H9 (cell line): ENCODE measurements at regions not wholly inside any gene's neighbourhood (a gene's known extent, or its start where the extent isn't known, plus 50 kb on each side); places are given as distances from the start of the nearest gene placed in this dataset.

Experiments used
- DNase-seq: peaks from one replicate; pipeline ENCODE4 v3.0.0-alpha.2; 2017
- H2AFZ ChIP-seq: one replicate; pipeline ENCODE4 v1.6.1; 2013; ENCODE audit warnings: mild to moderate bottlenecking, low read length, control low read depth, moderate library complexity
- H2AK5ac ChIP-seq: 2 replicates; pipeline ENCODE4 v1.6.1; 2013; ENCODE audit warnings: low read length, control low read depth, mixed read lengths; ENCODE audit not compliant: insufficient read length
- H2BK120ac ChIP-seq: one replicate; pipeline ENCODE4 v1.6.1; 2013; ENCODE audit warnings: low read depth, mild to moderate bottlenecking, low read length, control low read depth, inconsistent platforms; ENCODE audit not compliant: poor library complexity, severe bottlenecking
- H2BK12ac ChIP-seq: 2 replicates; pipeline ENCODE4 v1.6.1; 2013; ENCODE audit warnings: low read length, control low read depth, mixed read lengths, low read depth; ENCODE audit not compliant: insufficient read length
- H2BK15ac ChIP-seq: 2 replicates; pipeline ENCODE4 v1.6.1; 2013; ENCODE audit warnings: low read depth, low read length, control low read depth
- H2BK20ac ChIP-seq: one replicate; pipeline ENCODE4 v1.6.1; 2013; ENCODE audit warnings: low read depth, mild to moderate bottlenecking, low read length, control low read depth, inconsistent platforms; ENCODE audit not compliant: poor library complexity, severe bottlenecking
- H2BK5ac ChIP-seq: 2 replicates; pipeline ENCODE4 v1.6.1; 2013; ENCODE audit warnings: low read length, control low read depth, mixed read lengths; ENCODE audit not compliant: insufficient read length
- H3K14ac ChIP-seq: 2 replicates; pipeline ENCODE4 v1.6.1; 2013; ENCODE audit warnings: low read length, control low read depth; ENCODE audit not compliant: insufficient read depth
- H3K18ac ChIP-seq: 2 replicates; pipeline ENCODE4 v1.6.1; 2013; ENCODE audit warnings: low read depth, mild to moderate bottlenecking, mixed read lengths, low read length, control low read depth; ENCODE audit not compliant: insufficient read length
- H3K23ac ChIP-seq: 2 replicates; pipeline ENCODE4 v1.6.1; 2013; ENCODE audit warnings: low read length, control low read depth, mixed read lengths, low read depth; ENCODE audit not compliant: insufficient read length
- H3K23me2 ChIP-seq: 2 replicates; pipeline ENCODE4 v1.6.1; 2013; ENCODE audit warnings: low read depth, mild to moderate bottlenecking, mixed read lengths, low read length, control low read depth; ENCODE audit not compliant: insufficient read length, poor library complexity, severe bottlenecking
- H3K27ac ChIP-seq: 2 replicates; pipeline ENCODE4 v1.5.1; 2013; ENCODE audit warnings: low read length, control low read depth, mixed read lengths, low read depth; ENCODE audit not compliant: insufficient read length
- H3K27me3 ChIP-seq: 2 replicates; pipeline ENCODE4 v1.6.1; 2013; ENCODE audit warnings: low read length, control low read depth, inconsistent platforms; ENCODE audit not compliant: insufficient read depth
- H3K4ac ChIP-seq: 2 replicates; pipeline ENCODE4 v1.6.1; 2013; ENCODE audit warnings: low read depth, mild to moderate bottlenecking, control low read depth, inconsistent platforms, low read length, moderate library complexity
- H3K4me1 ChIP-seq: 2 replicates; pipeline ENCODE4 v1.6.1; 2013; ENCODE audit warnings: low read length, control low read depth, inconsistent platforms; ENCODE audit not compliant: insufficient read depth
- H3K4me2 ChIP-seq: 2 replicates; pipeline ENCODE4 v1.6.1; 2013; ENCODE audit warnings: low read length, control low read depth, mixed read lengths; ENCODE audit not compliant: insufficient read length, insufficient read depth
- H3K56ac ChIP-seq: 2 replicates; pipeline ENCODE4 v1.6.1; 2013; ENCODE audit warnings: low read depth, mild to moderate bottlenecking, mixed read lengths, low read length, control low read depth; ENCODE audit not compliant: insufficient read length
- H3K79me1 ChIP-seq: 2 replicates; pipeline ENCODE4 v1.6.1; 2013; ENCODE audit warnings: low read depth, mild to moderate bottlenecking, moderate library complexity, low read length, control low read depth, inconsistent platforms; ENCODE audit not compliant: insufficient read depth, poor library complexity, severe bottlenecking
- H3K79me2 ChIP-seq: 2 replicates; pipeline ENCODE4 v1.6.1; 2013; ENCODE audit warnings: low read length, control low read depth, inconsistent platforms; ENCODE audit not compliant: insufficient read depth
- H3K9ac ChIP-seq: 2 replicates; pipeline ENCODE4 v1.6.1; 2013; ENCODE audit warnings: low read length, control low read depth, mixed read lengths; ENCODE audit not compliant: insufficient read length; ENCODE audit errors: extremely low read depth
- H3K9me3 ChIP-seq: one replicate; pipeline ENCODE4 v1.6.1; 2013; ENCODE audit warnings: low read depth, low read length, inconsistent platforms; ENCODE audit not compliant: control insufficient read depth
- H3T11ph ChIP-seq: one replicate; pipeline ENCODE4 v1.6.1; 2013; ENCODE audit warnings: mild to moderate bottlenecking, low read length, control low read depth, inconsistent platforms
- H4K20me1 ChIP-seq: one replicate; pipeline ENCODE4 v1.6.1; 2013; ENCODE audit not compliant: control insufficient read depth, insufficient read length, insufficient read depth
- H4K5ac ChIP-seq: 2 replicates; pipeline ENCODE4 v1.6.1; 2013; ENCODE audit warnings: low read depth, mild to moderate bottlenecking, mixed read lengths, low read length, control low read depth; ENCODE audit not compliant: insufficient read length
- H4K8ac ChIP-seq: replicated peaks from 2 replicates; pipeline ENCODE4 v1.6.1; 2013; ENCODE audit warnings: low read length, control low read depth, mixed read lengths, low read depth; ENCODE audit not compliant: insufficient read length
- H4K91ac ChIP-seq: 2 replicates; pipeline ENCODE4 v1.6.1; 2013; ENCODE audit warnings: low read depth, mild to moderate bottlenecking, moderate library complexity, mixed read lengths, low read length, control low read depth; ENCODE audit not compliant: insufficient read length
- H3K27ac Mint-ChIP-seq, 3 experiments: 2 replicates in 2 of 3; 3 replicates in 1 of 3; pipeline ENCODE4 v1.8.0; 2020 to 2021; ENCODE audit warnings: mixed read lengths in 3 of 3, mild to moderate bottlenecking in 1 of 3, moderate library complexity in 1 of 3
- H3K27me3 Mint-ChIP-seq: 2 replicates; pipeline ENCODE4 v1.8.0; 2021; ENCODE audit warnings: low read depth, mild to moderate bottlenecking, moderate library complexity, mixed read lengths
- H3K36me3 Mint-ChIP-seq, 3 experiments: 2 replicates in 2 of 3; 3 replicates in 1 of 3; pipeline ENCODE4 v1.8.0; 2020 to 2021; ENCODE audit warnings: low read depth in 3 of 3, mixed read lengths in 3 of 3; ENCODE audit not compliant: insufficient read depth in 1 of 3
- H3K4me1 Mint-ChIP-seq, 2 experiments: 2 replicates each; pipeline ENCODE4 v1.8.0; 2020; ENCODE audit warnings: mixed read lengths in 2 of 2
- H3K4me3 Mint-ChIP-seq, 2 experiments: 2 replicates in 1 of 2; 3 replicates in 1 of 2; pipeline ENCODE4 v1.8.0; 2020 to 2021; ENCODE audit warnings: mild to moderate bottlenecking in 2 of 2, mixed read lengths in 2 of 2, moderate library complexity in 1 of 2
- H3K9me3 Mint-ChIP-seq, 2 experiments: 2 replicates in 1 of 2; 3 replicates in 1 of 2; pipeline ENCODE4 v1.8.0; 2020; ENCODE audit warnings: mild to moderate bottlenecking in 2 of 2, mixed read lengths in 2 of 2, moderate library complexity in 1 of 2
- CTCF ChIP-seq: fragments of 200-600 bp; sonication (generic); conservative IDR thresholded peaks from 3 replicates; pipeline ENCODE4 v1.8.0; 2021; ENCODE audit warnings: antibody characterized with exemption, mild to moderate bottlenecking

- Histone ChIP-seq H2BK5ac (no peak overlapping the region), H3K23ac (no peak overlapping the region), H3K27ac (no peak overlapping the region), H3K4me2 (no peak overlapping the region), H3K56ac (no peak overlapping the region), H4K5ac (no peak overlapping the region), H3K4me1 (no peaks in the 10 kb centered on the region; the same call in 1 of the 2 replicates), H2AK5ac (no peak overlapping the region), H2BK12ac (no peak overlapping the region), H3K4ac (no peak overlapping the region), H3K27me3 (no peaks in the 10 kb centered on the region), H3K9ac (no peak overlapping the region), H3K18ac (no peak overlapping the region), H3K79me1 (no peaks in the 10 kb centered on the region), H2AFZ (peak overlapping the region; percentile 94), H2BK120ac (no peak overlapping the region), H4K91ac (no peak overlapping the region), H3T11ph (no peak overlapping the region), H4K20me1 (no peaks in the 10 kb centered on the region), H3K14ac (no peak overlapping the region), H3K79me2 (no peaks in the 10 kb centered on the region), H2BK20ac (peak overlapping the region; percentile 45), H4K8ac (no peak overlapping the region), H3K9me3 (no peaks in the 10 kb centered on the region), H2BK15ac (no peak overlapping the region), H3K23me2 (no peaks in the 10 kb centered on the region)
- Mint-ChIP-seq H3K36me3 (peaks cover 0 to 2% (median 0%) of the 10 kb centered on the region in 3 experiments; a peak in 1 of 7 replicates), H3K9me3 (no peaks in the 10 kb centered on the region), H3K27ac (peak overlapping the region in 2 of 3 experiments; percentile 30 to 49; a peak in 3 of 7 replicates), H3K4me1 (peaks cover 17 to 21% of the 10 kb centered on the region in 2 experiments), H3K4me3 (no peak overlapping the region), H3K27me3 (no peaks in the 10 kb centered on the region)
- no peak for TF ChIP-seq CTCF
- DNase-seq = no peak
Measured at GRCh38 chr20:11296951-11297350, 620.7 kb upstream of the BTBD3 start.
